HEK293 (cell line): ENCODE measurements at regions not wholly inside any gene's neighbourhood (a gene's known extent, or its start where the extent isn't known, plus 50 kb on each side); places are given as distances from the start of the nearest gene placed in this dataset.

Experiments
- KLF10 ChIP-seq: fragments of 450-650 bp; IDR thresholded peaks from 2 replicates; pipeline ENCODE4 v1.5.1; 2018; ENCODE audit warnings: missing biosample characterization, mild to moderate bottlenecking, missing genetic modification characterization
- ZNF626 ChIP-seq: fragments of 450-650 bp; sonication (Bioruptor Pico); formaldehyde crosslinking; IDR thresholded peaks from 2 replicates; pipeline ENCODE4 v1.5.1; 2018; ENCODE audit warnings: missing biosample characterization, missing genetic modification characterization, inconsistent platforms

DNA sequence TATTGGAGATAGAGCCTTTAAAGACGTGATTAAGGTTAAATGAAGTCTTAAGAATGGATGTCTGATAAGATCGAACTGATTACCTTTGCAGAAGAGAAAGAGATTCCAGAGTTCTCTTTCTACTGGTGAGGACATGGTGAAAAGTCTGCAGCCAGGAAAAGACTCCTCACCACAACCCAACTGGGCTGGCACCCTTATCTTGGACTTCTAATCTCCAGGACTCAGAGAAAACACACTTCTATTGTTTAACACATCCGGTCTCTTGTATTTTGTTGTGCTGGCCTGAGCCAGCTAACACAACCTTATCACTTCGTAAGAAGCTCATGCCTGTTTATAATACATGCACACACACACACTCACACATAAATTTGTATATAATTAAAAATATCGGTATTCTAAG is 489.1 kb downstream of the PRDM9 start:
- TF ChIP-seq ZNF626 (no peak), KLF10 (tag by site-specific recombination) (no peak)
